GM10266 (cell line): ENCODE measurements at regions not wholly inside any gene's neighbourhood (a gene's known extent, or its start where the extent isn't known, plus 50 kb on each side); places are given as distances from the start of the nearest gene placed in this dataset.

Source experiments
- DNase-seq: peaks from one replicate; pipeline ENCODE4 v3.0.0; 2012; ENCODE audit errors: extremely low spot score
- CTCF ChIP-seq: IDR thresholded peaks from 2 replicates; pipeline ENCODE4 v1.5.1; 2012; ENCODE audit warnings: mild to moderate bottlenecking, low read depth; ENCODE audit not compliant: control insufficient read depth, insufficient read depth; ENCODE audit errors: missing control alignments

DNA sequence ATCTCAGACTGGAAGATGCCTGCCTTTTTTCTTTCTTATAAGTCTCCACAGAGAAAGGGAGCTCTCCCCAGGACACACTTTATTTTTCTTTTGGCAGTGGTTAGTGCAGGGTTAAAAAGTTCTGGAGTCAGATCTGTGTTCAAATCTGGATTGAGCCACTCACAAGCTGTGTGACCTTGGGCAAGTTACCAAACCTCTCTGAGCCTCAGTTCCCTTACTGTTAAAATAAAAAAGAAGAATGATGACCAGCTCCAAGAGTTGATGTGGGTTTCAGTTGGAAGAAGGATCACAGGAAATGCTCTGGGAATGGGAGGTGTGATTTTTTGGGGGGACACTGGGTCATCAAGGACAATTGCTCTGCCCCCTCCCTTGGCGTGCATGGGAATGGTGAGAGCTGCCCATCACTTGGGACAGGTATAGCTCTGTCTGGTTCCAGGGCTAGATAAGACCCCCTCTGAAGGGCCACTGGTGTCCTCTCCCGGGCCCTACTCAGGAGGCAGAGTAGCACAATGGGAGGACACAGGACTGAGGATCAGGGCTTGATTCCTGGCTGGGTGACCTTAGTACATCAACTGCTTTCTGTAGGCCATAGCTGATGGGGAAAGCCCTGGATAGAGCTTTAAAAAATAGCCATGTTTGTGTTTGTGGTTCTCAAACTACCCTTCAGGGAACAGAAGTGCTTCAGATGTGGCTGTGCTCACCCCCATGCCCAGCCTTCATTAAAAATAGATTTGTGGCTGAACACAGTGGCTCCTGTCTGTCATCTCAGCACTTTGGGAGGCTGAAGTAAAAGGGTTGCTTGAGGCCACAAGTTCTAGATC is 228.3 kb downstream of the MIAT start:
- no peak for DNase-seq
- no peak for TF ChIP-seq CTCF

- TF ChIP-seq CTCF, result no peak
- no peak for DNase-seq
These were observed 230.1 kb downstream of the MIAT start for GRCh38 chr22:26887456-26887855.

GRCh38 chr22:26887916-26888315 is 230.5 kb downstream of the MIAT start:
- TF ChIP-seq CTCF, result no peak
- no peak for DNase-seq

DNA sequence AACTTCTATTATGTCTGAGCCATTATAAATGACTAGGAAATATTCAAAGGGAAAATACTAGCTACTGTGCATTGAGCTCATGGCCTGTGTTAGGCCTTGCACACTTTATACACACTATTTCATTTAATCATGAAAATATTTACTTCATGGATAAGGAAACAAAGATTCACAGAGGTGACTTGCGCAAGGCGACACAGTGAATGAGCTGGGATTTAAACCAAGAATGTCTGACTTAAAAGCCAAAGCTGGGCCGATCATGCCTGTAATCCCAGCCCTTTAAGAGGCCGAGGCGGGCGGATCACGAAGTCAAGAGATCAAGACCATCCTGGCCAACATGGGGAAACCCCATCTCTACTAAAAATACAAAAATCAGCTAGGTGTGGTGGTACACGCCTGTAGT is 231.5 kb downstream of the MIAT start:
- no peak for DNase-seq
- TF ChIP-seq CTCF, result no peak

DNA sequence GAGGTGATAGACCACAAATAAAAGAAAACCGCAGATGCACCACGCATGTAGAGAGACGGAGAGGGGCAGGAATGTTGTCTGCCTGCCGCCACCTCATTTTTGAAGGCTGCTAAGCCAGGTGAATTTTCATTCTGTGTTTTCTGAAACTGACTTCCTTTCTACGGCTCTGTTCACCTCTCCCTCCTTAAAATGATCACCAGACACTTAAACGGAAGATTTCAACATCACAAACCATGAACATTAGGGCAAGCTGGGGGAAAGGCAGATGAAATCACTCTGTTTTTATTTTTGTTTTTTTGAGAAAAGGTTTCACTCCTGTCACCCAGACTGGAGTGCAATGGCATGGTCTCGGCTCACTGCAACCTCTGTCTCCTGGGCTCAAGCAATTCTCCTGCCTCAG is 232.4 kb downstream of the MIAT start:
- TF ChIP-seq CTCF, result no peak
- no peak for DNase-seq

DNA sequence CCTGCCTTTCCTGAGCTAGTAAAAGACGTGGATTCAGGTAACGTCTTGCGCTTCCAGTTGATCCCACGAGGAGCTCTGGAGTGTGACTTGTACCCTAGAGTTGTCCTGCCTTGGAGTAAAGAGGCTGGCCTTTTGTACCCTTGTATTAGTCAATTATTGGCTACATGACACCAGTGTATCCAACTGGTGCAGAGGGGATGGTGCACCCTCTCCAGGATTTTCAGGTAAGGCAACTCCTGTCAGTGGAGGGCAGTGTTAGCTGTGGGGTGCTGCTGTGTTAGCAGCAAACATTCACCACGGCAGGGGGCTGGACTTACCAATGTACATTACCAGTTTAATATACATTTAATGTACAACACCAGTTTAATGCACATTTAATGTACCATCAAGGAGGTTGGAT is 233.5 kb downstream of the MIAT start:
- DNase-seq, result no peak

More for the DNA sequence above, 233.5 kb downstream of the MIAT start:
- TF ChIP-seq CTCF, result no peak
